Thoracic aorta (tissue), 2 donors: ENCODE measurements at regions not wholly inside any gene's neighbourhood (a gene's known extent, or its start where the extent isn't known, plus 50 kb on each side); places are given as distances from the start of the nearest gene placed in this dataset.

ENCODE experiments used
- ATAC-seq: fragments of 150-250 bp; one replicate; pipeline ENCODE4 v1.8.0; 2017; ENCODE audit warnings: low read depth; ENCODE audit not compliant: insufficient number of reproducible peaks, low FRiP score
- DNase-seq: peaks from one replicate; pipeline ENCODE4 v3.0.0-alpha.2; 2020; ENCODE audit warnings: low spot score
- H3K27ac ChIP-seq, 2 donors: fragments of 200-600 bp; sonication (generic); 1 replicate in 1 of 2; 2 replicates in 1 of 2; pipeline ENCODE4 v1.5.1; 2016; ENCODE audit warnings: mild to moderate bottlenecking in 2 of 2, moderate library complexity in 2 of 2
- H3K27me3 ChIP-seq: fragments of 200-600 bp; sonication (generic); replicated peaks from 2 replicates; pipeline ENCODE4 v1.6.0; 2016; ENCODE audit warnings: mild to moderate bottlenecking; ENCODE audit not compliant: insufficient read depth
- H3K36me3 ChIP-seq: fragments of 200-600 bp; sonication (generic); one replicate; pipeline ENCODE4 v1.5.1; 2016
- H3K4me1 ChIP-seq, 2 donors: fragments of 200-600 bp; sonication (generic); 1 replicate in 1 of 2; 2 replicates in 1 of 2; pipeline versions ENCODE4 v1.5.1 to v1.6.0; 2016; ENCODE audit warnings: low read depth in 2 of 2, mild to moderate bottlenecking in 1 of 2; ENCODE audit not compliant: control insufficient read depth in 1 of 2
- H3K4me3 ChIP-seq: fragments of 200-600 bp; sonication (generic); 2 replicates; pipeline ENCODE4 v1.5.1; 2016; ENCODE audit warnings: mild to moderate bottlenecking
- H3K9me3 ChIP-seq: fragments of 200-600 bp; sonication (generic); 2 replicates; pipeline ENCODE4 v1.5.1; 2016
- CTCF ChIP-seq: fragments of 200-600 bp; sonication (generic); IDR thresholded peaks from one replicate; pipeline ENCODE4 v1.5.1; 2019; ENCODE audit warnings: antibody characterized with exemption

- no peak overlapping the region for H3K4me3 ChIP-seq
- ATAC-seq (no peak), DNase-seq (no peak)
- no peaks in the 10 kb centered on the region for H3K9me3 ChIP-seq
- H3K27me3 ChIP-seq: no peaks in the 10 kb centered on the region
- no peak overlapping the region for H3K27ac ChIP-seq
- no peak for TF ChIP-seq CTCF
- no peaks in the 10 kb centered on the region for H3K36me3 ChIP-seq
- no peaks in the 10 kb centered on the region for H3K4me1 ChIP-seq
Measured at GRCh38 chr4:26175006-26175786, 145.6 kb upstream of the RBPJ start.

- H3K4me3 ChIP-seq: no peak overlapping the region
- DNase-seq (no peak), ATAC-seq (no peak)
- no peak overlapping the region for H3K27ac ChIP-seq
- H3K27me3 ChIP-seq: no peaks in the 10 kb centered on the region
- H3K4me1 ChIP-seq: no peaks in the 10 kb centered on the region
- no peak for TF ChIP-seq CTCF
- no peaks in the 10 kb centered on the region for H3K9me3 ChIP-seq
- no peaks in the 10 kb centered on the region for H3K36me3 ChIP-seq
Measured at GRCh38 chr4:26175905-26176470, 144.8 kb upstream of the RBPJ start.

- Histone ChIP-seq H3K36me3 (no peaks in the 10 kb centered on the region), H3K4me3 (no peak overlapping the region), H3K4me1 (no peaks in the 10 kb centered on the region), H3K27me3 (no peaks in the 10 kb centered on the region), H3K27ac (no peak overlapping the region), H3K9me3 (no peaks in the 10 kb centered on the region)
- TF ChIP-seq CTCF: no peak
- ATAC-seq (no peak), DNase-seq (no peak)
Measured at GRCh38 chr4:26176598-26177149, 144.1 kb upstream of the RBPJ start.

- Histone ChIP-seq H3K27me3 (no peaks in the 10 kb centered on the region), H3K36me3 (no peaks in the 10 kb centered on the region), H3K9me3 (no peaks in the 10 kb centered on the region), H3K4me1 (no peaks in the 10 kb centered on the region), H3K27ac (no peak overlapping the region), H3K4me3 (no peak overlapping the region)
- DNase-seq (no peak), ATAC-seq (no peak)
- TF ChIP-seq CTCF: no peak
Measured at GRCh38 chr4:26178854-26179253, 142.0 kb upstream of the RBPJ start.

- H3K4me3 ChIP-seq: no peak overlapping the region
- H3K36me3 ChIP-seq: no peaks in the 10 kb centered on the region
- ATAC-seq (no peak), DNase-seq (no peak)
- no peaks in the 10 kb centered on the region for H3K9me3 ChIP-seq
- H3K4me1 ChIP-seq: no peaks in the 10 kb centered on the region
- no peak for TF ChIP-seq CTCF
- no peaks in the 10 kb centered on the region for H3K27me3 ChIP-seq
- H3K27ac ChIP-seq: no peak overlapping the region
Measured at GRCh38 chr4:26179316-26179760, 141.5 kb upstream of the RBPJ start.
